GM18873 (cell line): ENCODE measurements at regions not wholly inside any gene's neighbourhood (a gene's known extent, or its start where the extent isn't known, plus 50 kb on each side); places are given as distances from the start of the nearest gene placed in this dataset.
"Not testable (repeated sequence)": the region's sequence is repeated elsewhere in the genome, so short reads cannot be mapped to it uniquely, and the experiment has no call there.

Experiments used
- ATAC-seq: cut with Tn5 transposase; IDR thresholded peaks from one replicate; pipeline ENCODE4 v1.9.1; 2021; ENCODE audit warnings: mild to moderate bottlenecking, moderate library complexity, moderate number of reproducible peaks; ENCODE audit not compliant: unreplicated experiment, low FRiP score

DNA sequence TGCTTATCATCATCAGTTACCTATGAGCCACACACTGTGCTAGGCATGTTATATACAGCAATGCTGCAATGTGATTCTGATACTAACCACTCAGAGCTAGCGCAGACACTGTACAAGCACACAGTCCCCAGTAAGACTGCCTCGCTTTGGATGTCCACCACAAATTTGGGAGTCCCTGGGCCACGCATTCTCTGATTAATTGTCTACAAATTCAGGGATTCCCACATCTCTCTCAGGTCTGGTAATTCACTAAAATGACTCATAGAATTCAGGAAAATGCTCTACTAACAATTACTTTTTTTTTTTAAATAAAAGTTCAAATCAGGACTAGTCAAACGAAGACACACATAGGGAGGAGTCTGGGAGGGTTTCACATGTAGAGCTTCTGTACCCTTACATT, 652.1 kb upstream of the AADAT start:
- ATAC-seq, result no peak

DNA sequence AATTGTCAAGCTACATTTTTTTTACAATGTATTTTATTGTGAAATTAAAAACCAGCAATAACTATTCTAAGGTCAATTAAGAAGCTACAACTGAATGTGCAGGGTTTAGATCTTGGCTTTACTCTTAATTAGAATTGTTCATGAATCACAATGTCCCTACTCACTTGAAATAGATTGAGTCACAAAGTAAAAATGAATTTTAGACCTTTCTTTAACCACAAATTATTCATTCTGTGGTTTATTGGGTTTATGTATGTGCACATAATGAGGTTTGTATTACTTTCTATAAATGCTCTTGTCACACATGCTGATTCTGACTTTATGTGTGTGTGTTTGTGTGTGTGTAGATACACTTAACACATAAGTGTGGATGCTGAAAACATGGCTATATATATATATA, 647.0 kb upstream of the AADAT start:
- no peak for ATAC-seq

DNA sequence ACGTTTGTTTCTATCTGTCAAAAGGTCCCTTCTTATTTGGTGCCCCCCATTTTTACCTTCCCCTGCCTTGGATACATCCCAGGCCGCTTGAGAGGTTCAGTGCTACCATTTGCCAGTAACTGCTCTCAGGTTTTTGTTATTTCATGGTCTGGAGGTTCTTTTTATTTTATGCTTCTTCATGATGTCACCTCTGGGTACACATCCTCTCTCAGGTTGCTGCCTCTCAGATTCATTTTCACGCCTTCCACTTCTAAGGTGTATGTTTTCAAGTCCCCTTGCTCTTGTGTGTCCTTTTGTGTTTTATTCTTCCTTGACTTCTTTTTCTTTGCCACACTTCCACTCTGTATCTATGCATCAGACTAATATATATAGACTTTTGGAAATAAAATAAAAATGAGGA, 640.1 kb upstream of the AADAT start:
- ATAC-seq, result no peak

DNA sequence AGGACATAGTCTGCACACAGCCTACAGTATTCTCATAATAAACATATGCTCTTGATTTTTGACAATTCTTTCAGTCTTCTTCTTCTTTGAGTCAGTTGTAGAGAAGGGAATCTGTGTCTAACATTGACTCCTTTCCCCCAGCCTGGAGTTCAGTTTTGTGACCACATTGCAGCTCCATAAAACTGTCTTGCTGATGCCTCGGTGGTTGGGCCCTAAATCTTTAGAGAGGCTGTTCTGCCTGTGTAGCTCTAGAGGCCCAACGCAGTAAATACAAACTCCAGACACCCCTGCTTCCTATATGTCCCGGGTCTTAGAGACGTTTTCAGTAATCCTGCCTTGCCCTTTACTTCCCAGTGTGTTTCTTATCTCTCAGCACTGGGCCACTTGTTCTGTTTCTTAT, 639.5 kb upstream of the AADAT start:
- no peak for ATAC-seq

DNA sequence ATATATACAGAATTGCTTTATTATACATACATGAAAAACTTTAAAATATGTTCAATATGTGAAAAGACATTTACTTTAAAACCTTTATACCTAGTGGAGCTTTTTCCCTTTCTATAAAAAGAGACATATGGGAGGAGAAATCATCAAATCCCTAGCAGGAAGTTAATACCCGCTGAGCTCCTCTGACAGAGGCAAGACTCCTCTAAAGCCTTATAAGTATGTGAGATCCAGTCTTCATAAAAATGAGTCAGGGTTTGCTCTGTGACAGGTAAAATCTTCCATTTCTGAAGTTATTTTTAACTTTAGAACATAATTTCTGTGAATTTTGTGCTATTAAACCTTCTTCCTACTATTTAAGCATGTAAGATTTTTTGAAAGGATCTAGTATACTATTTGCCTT, 634.4 kb upstream of the AADAT start:
- ATAC-seq, result no peak

DNA sequence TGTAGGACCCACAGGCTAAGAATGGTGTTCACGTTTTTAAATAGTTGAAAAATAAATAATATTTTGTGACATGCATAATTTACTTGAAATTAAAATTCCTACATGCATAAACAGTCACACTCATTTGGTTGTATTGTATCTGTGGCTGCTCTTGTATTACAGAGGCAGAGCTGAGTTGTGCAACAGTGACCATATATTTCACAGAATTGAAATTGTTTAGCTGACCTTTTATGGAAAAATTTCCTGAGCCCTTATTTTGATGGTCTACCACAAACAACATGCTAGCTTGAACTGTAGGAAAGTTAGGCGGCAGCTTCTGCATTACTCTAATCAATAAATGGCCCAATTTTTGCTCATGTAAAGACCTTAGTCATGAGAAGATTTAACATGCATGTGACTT, 633.4 kb upstream of the AADAT start:
- ATAC-seq, result no peak

DNA sequence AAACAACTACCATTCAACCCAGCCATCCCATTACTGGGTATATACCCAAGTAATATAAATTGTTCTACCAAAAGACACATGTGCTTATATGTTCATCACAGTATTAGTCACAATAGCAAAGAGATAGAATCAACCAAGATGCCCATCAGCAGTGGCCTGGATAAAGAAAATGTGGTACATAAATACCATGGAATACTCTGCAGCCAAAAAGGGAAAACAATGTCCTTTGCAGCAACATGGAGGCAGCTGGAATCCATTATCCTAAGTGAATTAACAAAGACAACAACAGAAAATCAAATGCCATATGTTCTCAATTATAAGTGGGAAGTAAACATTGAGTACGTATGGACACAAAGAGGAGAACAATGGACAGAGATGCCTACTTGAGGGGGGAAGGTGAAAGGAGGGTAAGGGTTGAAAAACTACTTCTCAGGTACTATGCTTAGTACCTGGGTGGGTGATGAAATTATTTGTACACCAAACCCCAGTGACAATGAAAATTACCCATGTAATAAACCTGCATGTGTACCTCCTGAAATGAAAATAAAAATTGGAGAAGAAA, 632.1 kb upstream of the AADAT start:
- no peak for ATAC-seq

DNA sequence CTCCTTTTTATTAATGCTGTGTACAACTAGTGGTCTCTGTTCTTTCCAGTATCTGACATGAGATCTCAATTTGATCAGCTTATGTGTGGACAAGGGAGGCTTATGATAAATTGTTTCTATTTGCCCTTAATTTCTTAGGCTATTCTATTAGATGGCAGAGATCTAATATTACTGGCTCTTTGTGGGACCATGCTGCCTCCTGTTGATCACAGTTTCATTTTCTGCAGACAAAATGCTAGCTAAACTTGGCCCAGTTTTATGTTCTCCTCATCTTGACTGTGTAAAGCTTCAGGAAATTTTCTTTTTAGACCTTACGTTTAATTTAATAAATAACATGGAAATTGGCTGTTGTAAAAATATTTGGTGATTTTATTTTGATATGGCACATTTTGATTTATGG, 627.1 kb upstream of the AADAT start:
- no peak for ATAC-seq

DNA sequence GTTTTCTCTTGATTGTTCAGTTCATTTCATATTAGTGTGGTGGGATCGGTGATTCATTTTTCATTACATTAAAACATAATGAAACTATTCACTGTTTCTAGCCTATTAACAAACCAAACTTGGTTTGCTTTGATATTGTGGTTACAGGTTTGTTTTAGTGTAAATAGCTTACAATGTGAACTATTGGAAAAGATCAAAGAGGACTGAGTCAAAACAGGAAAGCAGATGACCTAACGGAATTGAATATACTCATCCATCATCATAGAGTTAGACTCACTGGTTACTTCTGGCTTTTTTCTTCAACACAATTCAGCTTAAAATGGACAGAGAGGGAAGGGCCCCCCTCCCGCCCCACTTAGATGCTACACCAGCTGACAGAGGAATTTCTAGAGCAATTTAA, 616.2 kb upstream of the AADAT start:
- no peak for ATAC-seq

DNA sequence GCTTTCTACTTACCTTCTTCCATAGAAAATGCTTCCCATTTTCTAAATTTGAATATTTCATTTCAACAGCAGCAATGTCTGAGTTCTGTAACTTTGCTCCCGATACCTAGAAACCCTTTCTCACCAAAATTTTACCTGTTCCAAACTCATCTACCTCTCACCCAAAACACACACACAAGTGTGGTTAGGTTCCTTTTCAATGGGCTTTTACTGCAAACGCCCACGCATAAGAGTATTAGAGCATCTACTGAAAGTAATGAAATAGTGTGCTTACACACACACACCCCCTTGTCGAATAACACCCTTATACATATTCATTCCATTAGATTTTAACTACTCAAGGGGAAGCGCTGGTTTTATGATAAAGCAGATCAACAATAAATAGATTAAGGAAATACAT, 610.3 kb upstream of the AADAT start:
- no peak for ATAC-seq

DNA sequence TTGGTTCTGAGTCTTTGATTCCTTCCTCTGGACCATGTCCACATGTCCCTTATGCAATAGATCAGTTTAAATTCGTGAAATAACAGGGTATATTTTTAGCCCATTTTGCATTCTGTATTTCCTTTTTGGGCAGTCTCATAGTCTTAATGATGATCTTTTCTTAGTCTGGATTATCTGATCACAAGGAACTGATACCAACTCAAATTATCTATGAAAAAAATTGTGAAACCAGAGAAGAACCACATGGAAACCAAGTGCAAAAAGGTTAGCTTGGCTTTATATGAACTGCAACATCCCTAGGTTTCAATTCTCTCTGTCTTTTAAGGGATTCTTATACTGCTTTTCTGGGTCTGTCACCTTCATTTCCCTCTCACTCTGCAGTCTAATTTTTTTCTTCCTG, 608.6 kb upstream of the AADAT start:
- ATAC-seq, result no peak

DNA sequence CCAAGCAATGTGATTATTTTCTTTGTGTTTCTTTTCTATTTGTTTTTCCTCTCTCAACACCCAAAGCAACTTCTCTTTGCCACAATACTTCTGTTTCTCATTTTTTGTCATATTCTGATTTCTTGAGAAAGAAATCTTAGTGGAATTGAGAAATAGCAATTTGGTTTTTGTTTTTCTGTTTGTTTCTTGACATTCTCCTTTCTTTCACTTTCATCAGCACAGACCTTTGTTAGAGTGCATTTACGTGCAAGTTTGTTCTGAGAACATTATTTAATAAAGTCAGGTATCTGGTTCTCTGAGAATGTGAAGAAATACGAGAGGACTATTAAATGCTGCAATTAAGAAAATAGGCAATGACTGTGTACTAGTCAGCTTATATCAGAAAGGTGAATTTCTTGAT, 608.1 kb upstream of the AADAT start:
- ATAC-seq, result no peak

DNA sequence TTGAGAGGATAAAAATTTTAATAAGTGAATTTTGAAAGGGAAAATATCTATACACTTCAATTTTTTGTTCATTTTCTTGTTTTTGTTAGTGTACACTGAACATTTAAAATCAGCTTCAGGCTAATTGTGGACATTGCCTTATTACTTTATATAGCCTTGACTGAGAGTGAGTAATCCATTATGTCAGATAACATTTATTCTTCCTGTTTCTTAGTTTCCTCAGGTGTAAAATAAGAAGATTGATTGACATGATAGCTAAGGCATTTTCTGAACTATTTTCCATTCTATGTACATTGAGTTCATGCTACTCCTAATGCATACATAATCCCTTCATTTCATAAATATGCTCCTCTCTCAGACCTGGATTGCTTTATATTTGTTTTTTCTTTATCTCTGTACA, 607.3 kb upstream of the AADAT start:
- ATAC-seq, result no peak

DNA sequence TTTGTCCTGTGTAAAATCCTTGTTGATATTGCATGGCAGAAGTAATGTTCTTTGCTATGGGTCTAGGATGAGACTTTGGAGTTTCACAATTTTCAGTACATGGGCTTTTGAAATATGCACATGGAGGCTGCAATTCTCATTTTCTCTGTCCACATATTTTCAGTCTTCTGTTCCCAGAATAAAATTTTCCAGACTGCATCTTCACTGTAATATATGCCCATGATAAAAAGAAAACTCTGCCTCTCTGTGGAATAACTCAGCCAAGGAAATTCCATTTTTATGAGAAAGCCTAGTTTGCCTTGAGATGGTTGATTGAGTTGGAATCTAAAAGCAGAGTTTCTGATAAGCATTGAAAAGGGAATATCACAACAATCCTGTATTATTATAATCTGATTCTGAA, 601.4 kb upstream of the AADAT start:
- no peak for ATAC-seq

DNA sequence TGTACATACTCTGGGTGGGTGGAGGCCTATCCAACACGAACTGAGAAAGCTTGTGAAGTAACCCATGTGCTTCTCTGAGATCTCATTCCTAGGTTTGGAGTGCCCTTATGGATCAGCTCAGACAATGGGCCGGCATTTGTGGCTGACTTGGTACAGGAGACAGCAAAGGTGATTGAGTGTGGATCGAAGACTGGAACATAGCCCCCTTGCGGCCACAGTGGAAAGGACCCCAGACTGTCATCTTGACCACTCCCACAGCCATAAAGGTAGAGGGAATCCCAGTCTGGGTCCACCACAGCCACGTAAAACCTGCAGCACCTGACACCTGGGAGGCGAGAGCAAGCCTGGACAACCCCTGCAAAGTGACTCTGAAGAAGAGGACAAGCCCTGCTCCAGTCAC, 598.0 kb upstream of the AADAT start:
- ATAC-seq, result no peak

DNA sequence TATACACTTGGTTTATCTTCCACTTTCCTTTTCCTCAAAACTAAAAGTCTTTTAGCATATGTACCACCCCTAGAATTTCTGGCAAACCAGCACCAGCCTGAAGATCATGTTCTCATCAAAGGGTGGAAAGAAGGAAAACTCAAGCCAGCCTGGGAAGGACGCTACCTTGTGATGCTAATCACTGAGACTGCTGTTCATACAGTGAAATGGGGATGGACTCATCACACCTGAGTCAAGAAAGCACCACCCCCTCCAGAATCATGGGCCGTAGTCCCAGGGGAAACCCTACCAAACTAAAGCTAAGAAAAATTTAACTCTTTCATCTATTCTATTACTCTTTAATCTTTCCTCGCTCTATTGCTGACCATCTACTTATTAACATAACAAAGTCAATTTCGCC, 595.9 kb upstream of the AADAT start:
- ATAC-seq, result not testable (repeated sequence)

DNA sequence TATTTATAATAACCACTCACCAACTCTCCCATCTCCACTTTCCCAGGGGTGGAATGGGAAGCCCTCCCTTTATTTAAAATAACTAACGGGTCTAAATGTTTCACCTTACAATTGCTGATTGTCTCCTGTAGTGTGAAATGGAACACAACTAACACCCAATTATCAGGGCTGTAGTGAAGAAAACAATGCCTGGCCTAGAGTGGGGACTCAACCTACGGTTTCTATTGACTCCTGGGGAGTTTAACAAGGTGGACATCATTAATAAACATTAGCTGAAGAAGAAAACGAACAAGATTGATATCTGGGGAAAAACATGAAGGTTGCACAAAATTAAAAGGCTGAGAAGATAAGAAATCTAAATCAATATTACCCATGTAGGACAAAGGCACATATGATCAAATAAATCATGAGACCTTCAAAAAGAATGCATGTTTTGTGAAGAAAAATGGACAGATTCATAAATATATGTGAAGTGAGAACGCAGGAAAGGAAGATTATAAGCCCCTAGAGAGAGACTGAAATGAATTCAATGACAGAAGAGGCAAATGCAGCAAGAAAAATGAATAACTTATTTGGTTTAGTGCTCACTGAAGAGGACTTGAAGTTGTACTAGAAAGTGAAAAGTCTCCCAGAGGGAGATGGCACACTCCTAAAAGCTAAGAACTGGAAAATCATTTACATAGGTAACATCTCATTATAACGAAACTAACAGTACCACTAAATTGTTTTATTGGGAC, 593.0 kb upstream of the AADAT start:
- ATAC-seq, result no peak

DNA sequence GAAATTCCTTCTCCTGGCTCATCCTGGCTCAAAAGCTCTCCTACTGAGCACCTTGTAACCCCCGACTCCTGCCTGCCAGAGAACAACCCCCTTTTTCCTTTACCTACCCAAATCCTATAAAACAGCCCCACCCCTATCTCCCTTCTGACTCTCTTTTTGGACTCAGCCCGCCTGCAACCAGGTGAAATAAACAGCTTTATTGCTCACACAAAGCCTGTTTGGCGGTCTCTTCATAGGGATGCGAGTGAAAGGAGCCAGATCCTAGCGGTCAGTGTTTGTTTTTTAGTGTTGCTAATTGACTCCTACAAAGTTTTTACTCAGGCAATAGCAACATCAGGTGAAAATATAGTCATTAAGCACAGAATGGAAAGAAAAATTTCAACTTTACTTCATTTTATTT, 592.3 kb upstream of the AADAT start:
- ATAC-seq, result not testable (repeated sequence)

DNA sequence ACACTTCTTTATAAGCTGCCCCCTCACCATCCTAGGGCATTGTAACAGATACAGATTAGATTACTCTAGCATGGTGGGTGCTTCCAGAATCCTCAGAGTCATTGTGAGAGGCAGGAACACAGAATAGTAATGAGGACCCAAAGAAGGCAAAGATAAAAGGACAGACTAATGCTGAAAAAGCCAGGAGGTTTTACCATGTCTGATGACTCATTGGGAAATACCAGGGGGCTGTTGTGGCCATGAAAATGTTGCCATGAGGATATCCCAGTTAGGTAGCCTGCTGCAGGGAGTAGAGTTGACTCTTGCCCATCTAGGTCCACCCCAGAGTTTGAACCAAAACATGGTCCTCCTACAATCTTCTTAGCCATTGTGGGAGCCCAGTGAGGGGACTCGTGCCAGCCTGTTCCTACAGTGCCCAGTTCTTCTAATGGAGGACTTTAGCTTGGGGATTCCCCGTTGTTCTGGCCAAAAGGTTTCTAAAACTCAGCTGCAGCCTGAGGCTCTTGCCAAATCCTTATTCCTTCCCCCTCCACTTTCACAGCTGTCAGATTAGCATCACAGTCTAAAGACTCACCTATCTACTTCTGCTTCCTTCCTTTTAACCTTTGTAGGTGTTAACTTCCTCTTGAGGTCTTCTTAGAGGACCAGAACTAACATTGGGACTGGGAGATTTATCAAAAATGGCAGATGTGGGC, 586.0 kb upstream of the AADAT start:
- no peak for ATAC-seq

DNA sequence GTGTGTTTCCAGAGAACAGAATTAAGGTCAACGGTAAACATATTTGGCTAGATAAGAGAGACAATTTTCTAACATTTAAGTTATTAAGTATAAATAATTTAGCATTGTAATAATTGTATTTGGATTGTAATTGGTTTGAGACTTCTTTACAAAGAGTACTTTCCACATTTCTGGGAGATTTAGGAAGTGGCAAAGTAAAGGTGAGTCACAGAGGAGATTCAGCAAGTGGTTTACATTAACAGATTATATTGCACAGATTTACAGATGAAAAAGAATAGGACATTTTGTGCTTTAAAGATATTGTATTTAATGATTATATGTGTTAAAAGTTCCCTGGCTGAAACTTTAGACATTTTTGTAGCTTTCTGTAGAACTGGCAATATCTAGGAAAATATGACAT, 584.4 kb upstream of the AADAT start:
- no peak for ATAC-seq

DNA sequence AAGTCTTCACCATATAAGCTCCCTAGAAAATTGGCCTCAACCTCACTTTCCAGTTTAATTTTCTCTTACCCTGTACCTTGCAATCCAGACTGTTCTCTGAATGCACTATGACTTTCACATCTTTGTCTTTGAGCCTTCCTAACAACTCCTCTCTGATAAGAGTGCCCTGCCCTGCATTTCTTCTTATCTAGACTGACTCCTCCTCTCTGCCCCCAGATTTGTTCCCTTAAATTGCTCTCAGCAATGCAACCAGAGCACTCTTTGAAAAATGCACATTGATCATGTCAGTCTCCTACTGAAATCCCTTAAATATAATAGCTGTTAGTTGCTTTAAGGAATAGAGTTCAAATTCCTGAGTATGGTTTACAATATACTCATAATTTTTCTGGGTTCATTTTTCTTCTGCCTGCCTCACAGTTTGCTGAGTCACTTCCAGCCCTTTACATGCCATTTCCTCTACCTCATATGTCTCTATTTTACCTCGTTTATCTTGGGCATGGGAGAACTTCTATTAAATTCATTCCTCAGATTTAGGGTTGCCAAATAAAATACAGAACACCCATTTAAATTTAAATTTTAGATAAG, 582.7 kb upstream of the AADAT start:
- no peak for ATAC-seq

DNA sequence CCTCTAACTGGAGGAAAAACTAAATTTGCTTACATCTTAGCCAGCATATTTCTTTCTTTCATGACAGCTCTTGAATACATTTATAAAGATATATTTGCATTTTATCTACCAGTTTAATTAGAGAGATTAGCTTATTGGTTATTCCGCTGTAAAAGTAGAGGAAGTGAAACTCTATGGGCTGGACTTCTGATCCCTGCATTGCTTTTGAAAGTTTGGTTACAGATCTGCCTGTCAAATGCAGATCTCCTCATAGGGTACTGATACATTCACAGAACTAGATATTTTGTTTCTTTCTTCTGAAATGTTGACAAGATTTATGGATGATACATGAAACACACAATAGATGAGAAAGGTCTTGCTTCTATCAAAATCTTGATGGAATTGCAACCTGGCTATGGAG, 581.4 kb upstream of the AADAT start:
- no peak for ATAC-seq
